ENCODE measurements at regions not wholly inside any gene's neighbourhood (a gene's known extent, or its start where the extent isn't known, plus 50 kb on each side); places are given as distances from the start of the nearest gene placed in this dataset.
"Not testable (repeated sequence)": the region's sequence is repeated elsewhere in the genome, so short reads cannot be mapped to it uniquely, and the experiment has no call there.

DNA sequence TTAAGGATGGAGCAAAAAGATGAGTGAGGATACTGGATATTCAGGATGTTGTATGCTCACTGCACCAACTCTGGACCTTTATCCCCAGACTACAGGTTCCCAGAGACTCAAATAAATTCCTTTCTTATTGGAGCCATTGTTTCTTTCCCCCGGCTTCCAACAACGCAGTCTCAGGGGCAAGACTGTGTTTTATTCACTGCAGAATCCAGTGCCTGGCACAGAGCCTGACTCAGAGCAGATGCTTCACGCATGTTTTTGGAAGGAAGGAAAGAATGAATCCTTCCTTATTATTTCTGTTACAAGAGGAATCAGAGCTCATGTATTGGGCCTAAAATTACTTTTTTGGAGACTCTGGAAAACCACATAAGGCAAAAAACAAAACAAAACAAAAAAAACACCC lies 96.0 kb upstream of the VGLL4 start:
- no peak for DNase-seq (ENCODE audit: low read depth)
- no peak overlapping the region for H3K4me3 ChIP-seq (replicated peaks; ENCODE audit: low read depth, low read length)
- no peak for TF ChIP-seq CTCF (IDR thresholded peaks at IDR 0.05; ENCODE audit: low read length, missing control alignments)

GRCh38 chr3:11739123-11739522 lies 95.4 kb upstream of the VGLL4 start:
- no peak overlapping the region for H3K4me3 ChIP-seq (replicated peaks; ENCODE audit: low read depth, low read length)
- no peak for TF ChIP-seq CTCF (IDR thresholded peaks at IDR 0.05; ENCODE audit: low read length, missing control alignments)
- DNase-seq (ENCODE audit: low read depth): no peak

GRCh38 chr3:11737742-11738141 lies 94.0 kb upstream of the VGLL4 start:
- no peak for TF ChIP-seq CTCF (IDR thresholded peaks at IDR 0.05; ENCODE audit: low read length, missing control alignments)
- no peak for DNase-seq (ENCODE audit: low read depth)
- no peak overlapping the region for H3K4me3 ChIP-seq (replicated peaks; ENCODE audit: low read depth, low read length)

DNA sequence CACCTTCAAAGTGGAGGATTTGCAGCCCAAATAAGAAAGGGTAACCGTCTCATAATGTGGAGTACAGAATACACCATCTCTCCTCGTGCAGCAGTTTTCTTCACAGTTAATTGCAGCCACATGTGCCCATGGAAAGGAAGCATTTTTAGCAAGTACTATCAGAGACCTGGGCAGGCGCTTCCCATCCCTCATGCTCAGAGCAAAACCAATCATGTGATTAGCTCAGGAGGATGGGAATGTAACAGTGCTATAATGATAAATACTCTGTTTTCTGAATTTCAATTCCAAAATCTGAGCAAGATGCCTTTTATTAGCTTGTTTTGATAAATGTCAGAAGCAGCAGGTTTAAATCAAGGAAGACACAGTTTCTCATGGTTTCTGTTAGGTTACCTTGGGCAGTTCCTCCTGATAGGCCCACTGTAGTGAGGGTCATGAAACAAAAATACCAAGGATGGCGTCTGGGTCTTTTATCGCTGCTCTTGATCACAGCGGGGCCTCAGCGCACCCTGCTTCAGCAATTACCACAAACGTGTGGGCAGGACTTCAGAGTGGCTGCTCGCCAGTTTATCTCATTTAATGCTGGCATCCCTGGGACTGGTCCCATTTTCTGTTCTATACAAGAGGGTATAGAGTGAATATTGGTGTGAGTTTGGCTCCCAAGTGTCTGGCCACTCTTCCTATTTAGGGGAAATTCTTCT lies 92.6 kb upstream of the VGLL4 start:
- no peak overlapping the region for H3K4me3 ChIP-seq (replicated peaks; ENCODE audit: low read depth, low read length)
- no peak for TF ChIP-seq CTCF (IDR thresholded peaks at IDR 0.05; ENCODE audit: low read length, missing control alignments)
- DNase-seq (ENCODE audit: low read depth): no peak

- DNase-seq (ENCODE audit: low read depth): no peak
- no peak for TF ChIP-seq CTCF (IDR thresholded peaks at IDR 0.05; ENCODE audit: low read length, missing control alignments)
- no peak overlapping the region for H3K4me3 ChIP-seq (replicated peaks; ENCODE audit: low read depth, low read length)
These were observed 91.9 kb upstream of the VGLL4 start for GRCh38 chr3:11735638-11736037.

GRCh38 chr3:11735111-11735510 lies 91.4 kb upstream of the VGLL4 start:
- not testable (repeated sequence) for H3K4me3 ChIP-seq (replicated peaks; ENCODE audit: low read depth, low read length); DNase-seq (ENCODE audit: low read depth)

GRCh38 chr3:11733914-11734313 lies 90.2 kb upstream of the VGLL4 start:
- H3K4me3 ChIP-seq (replicated peaks; ENCODE audit: low read depth, low read length): no peak overlapping the region
- TF ChIP-seq CTCF (IDR thresholded peaks at IDR 0.05; ENCODE audit: low read length, missing control alignments): no peak
- no peak for DNase-seq (ENCODE audit: low read depth)

All from fibroblast of pulmonary artery (primary cell).